ENCODE measurements at regions not wholly inside any gene's neighbourhood (a gene's known extent, or its start where the extent isn't known, plus 50 kb on each side); places are given as distances from the start of the nearest gene placed in this dataset.
"Not testable (repeated sequence)": the region's sequence is repeated elsewhere in the genome, so short reads cannot be mapped to it uniquely, and the experiment has no call there.

GRCh38 chr2:147351784-147352183, 493.0 kb upstream of the ACVR2A start:
- ATAC-seq: no peak

GRCh38 chr2:147348931-147349555, 495.8 kb upstream of the ACVR2A start:
- ATAC-seq: no peak

GRCh38 chr2:147346142-147346541, 498.7 kb upstream of the ACVR2A start:
- ATAC-seq: no peak

- no peak for ATAC-seq
Measured at GRCh38 chr2:147345246-147345645, 499.6 kb upstream of the ACVR2A start.

GRCh38 chr2:147342329-147342728, 502.5 kb upstream of the ACVR2A start:
- ATAC-seq: no peak

GRCh38 chr2:147331790-147332419, 512.9 kb upstream of the ACVR2A start:
- ATAC-seq: no peak

- ATAC-seq: no peak
Measured at GRCh38 chr2:147330925-147331324, 513.9 kb upstream of the ACVR2A start.

- peak in 1 of 2 donors; percentile 45 for ATAC-seq
Measured at GRCh38 chr2:147327613-147328012, 517.2 kb upstream of the ACVR2A start.

GRCh38 chr2:147325990-147326389, 518.8 kb upstream of the ACVR2A start:
- ATAC-seq: no peak

GRCh38 chr2:147320146-147320545, 524.7 kb upstream of the ACVR2A start:
- no peak for ATAC-seq

GRCh38 chr2:147311058-147311430, 533.8 kb upstream of the ACVR2A start:
- ATAC-seq: no peak

- no peak for ATAC-seq
Measured at GRCh38 chr2:147310335-147311057, 534.3 kb upstream of the ACVR2A start.

- peak; percentile 68 to 79 for ATAC-seq
Measured at GRCh38 chr2:147297820-147298219, 547.0 kb upstream of the ACVR2A start.

- ATAC-seq: no peak
Measured at GRCh38 chr2:147294825-147295392, 549.9 kb upstream of the ACVR2A start.

- peak; percentile 41 to 52 for ATAC-seq
Measured at GRCh38 chr2:147293991-147294824, 550.6 kb upstream of the ACVR2A start.

GRCh38 chr2:147288131-147288530, 556.7 kb upstream of the ACVR2A start:
- ATAC-seq: peak; percentile 74 to 85

GRCh38 chr2:147275943-147276342, 568.9 kb upstream of the ACVR2A start:
- no peak for ATAC-seq

GRCh38 chr2:147273628-147274027, 571.2 kb upstream of the ACVR2A start:
- ATAC-seq: no peak

GRCh38 chr2:147273106-147273505, 571.7 kb upstream of the ACVR2A start:
- ATAC-seq: no peak

GRCh38 chr2:147269581-147269980, 575.2 kb upstream of the ACVR2A start:
- not testable (repeated sequence) for ATAC-seq

- ATAC-seq: no peak
Measured at GRCh38 chr2:147260241-147260640, 584.6 kb upstream of the ACVR2A start.

- ATAC-seq: no peak
Measured at GRCh38 chr2:147255812-147256211, 589.0 kb upstream of the ACVR2A start.
